SK-N-MC (cell line): ENCODE measurements at regions not wholly inside any gene's neighbourhood (a gene's known extent, or its start where the extent isn't known, plus 50 kb on each side); places are given as distances from the start of the nearest gene placed in this dataset.
"Not testable (repeated sequence)": the region's sequence is repeated elsewhere in the genome, so short reads cannot be mapped to it uniquely, and the experiment has no call there.

Source experiments
- DNase-seq: peaks from one replicate; pipeline ENCODE4 v3.0.0-alpha.2; 2011; ENCODE audit warnings: low read depth, low spot score
- H3K27ac ChIP-seq: fragments of 200-600 bp; sonication (generic); 2 replicates; pipeline ENCODE4 v1.5.1; 2016; ENCODE audit warnings: mixed run types
- H3K36me3 ChIP-seq: fragments of 200-600 bp; sonication (generic); 2 replicates; pipeline ENCODE4 v1.6.1; 2017; ENCODE audit warnings: antibody characterized with exemption, low read length, mixed read lengths; ENCODE audit not compliant: insufficient read depth
- H3K4me3 ChIP-seq: fragments of 200-600 bp; sonication (generic); 2 replicates; pipeline ENCODE4 v1.5.1; 2016
- H3K9ac ChIP-seq: fragments of 200-600 bp; sonication (generic); 2 replicates; pipeline ENCODE4 v1.8.0; 2017; ENCODE audit warnings: mixed run types, mixed read lengths; ENCODE audit not compliant: insufficient read length
- H3K9me3 ChIP-seq: fragments of 200-600 bp; sonication (generic); 2 replicates; pipeline ENCODE4 v1.6.1; 2017; ENCODE audit warnings: low read depth, mild to moderate bottlenecking, antibody characterized with exemption, low read length, moderate library complexity, mixed read lengths
- EZH2 ChIP-seq: fragments of 200-600 bp; sonication (generic); IDR thresholded peaks from one replicate; pipeline ENCODE4 v1.6.1; 2017; ENCODE audit warnings: antibody characterized with exemption
- FOXP2 ChIP-seq: optimal IDR thresholded peaks from 2 replicates; pipeline ENCODE3; 2011; ENCODE audit warnings: mild to moderate bottlenecking, moderate library complexity; ENCODE audit not compliant: insufficient read depth; ENCODE audit errors: extremely low read length, control extremely low read depth
- POLR2AphosphoS5 ChIP-seq: IDR thresholded peaks from 2 replicates; pipeline ENCODE4 v1.6.1; 2012; ENCODE audit warnings: mild to moderate bottlenecking, low read depth, low read length, borderline replicate concordance

DNA sequence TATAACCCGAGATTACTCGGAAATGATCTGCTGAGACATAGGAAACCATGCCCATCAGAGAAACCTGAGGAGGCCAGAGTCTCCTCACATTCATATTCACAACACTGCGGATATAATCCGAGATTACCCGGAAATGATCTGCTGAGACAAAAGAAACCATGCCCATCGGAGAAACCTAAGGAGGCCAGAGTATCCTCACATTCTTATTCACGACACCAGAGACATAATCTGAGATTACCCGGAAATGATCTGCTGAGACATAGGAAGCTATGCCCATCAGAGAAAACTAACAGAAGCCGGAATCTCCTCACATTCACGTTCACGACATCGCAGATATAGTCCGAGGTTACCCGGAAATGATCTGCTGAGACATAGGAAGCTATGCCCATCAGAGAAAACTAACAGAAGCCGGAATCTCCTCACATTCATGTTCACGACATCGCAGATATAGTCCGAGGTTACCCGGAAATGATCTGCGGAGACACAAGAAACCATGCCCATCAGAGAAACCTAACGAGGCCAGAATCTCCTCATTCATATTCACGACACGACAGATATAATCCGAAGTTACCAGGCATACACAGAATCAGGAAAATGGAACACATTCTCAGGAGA is 422.3 kb upstream of the AKR1E2 start:
- Histone ChIP-seq H3K36me3 (no peaks in the 10 kb centered on the region), H3K27ac (no peak overlapping the region), H3K9ac (no peak overlapping the region), H3K9me3 (no peaks in the 10 kb centered on the region), H3K4me3 (no peak overlapping the region)
- TF ChIP-seq EZH2: no peak
- TF ChIP-seq FOXP2: no peak
- no peak for TF ChIP-seq POLR2AphosphoS5
- no peak for DNase-seq

DNA sequence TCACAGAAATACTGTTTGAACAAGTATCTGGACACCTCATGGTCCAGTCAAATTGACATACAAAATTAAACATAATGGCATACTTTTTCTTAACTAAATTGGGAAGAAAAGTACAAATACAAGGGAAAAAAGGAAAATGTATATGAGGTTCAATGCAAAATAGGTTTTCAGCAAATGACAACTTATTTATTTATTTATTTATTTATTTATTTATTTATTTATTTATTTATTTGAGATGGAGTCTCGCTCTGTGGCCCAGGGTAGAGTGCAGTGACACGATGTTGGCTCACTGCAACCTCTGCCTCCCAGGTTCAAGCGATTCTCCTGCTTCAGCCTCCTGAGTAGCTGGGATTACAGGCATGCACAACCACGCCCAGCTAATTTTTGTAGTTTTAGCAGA is 424.9 kb upstream of the AKR1E2 start:
- not testable (repeated sequence) for H3K9ac ChIP-seq

GRCh38 chr10:4399556-4399955 is 426.5 kb upstream of the AKR1E2 start:
- TF ChIP-seq FOXP2: no peak
- Histone ChIP-seq H3K4me3 (no peak overlapping the region), H3K9me3 (no peaks in the 10 kb centered on the region), H3K27ac (no peak overlapping the region), H3K36me3 (no peaks in the 10 kb centered on the region), H3K9ac (no peak overlapping the region)
- DNase-seq: no peak

More for the DNA sequence above, 424.9 kb upstream of the AKR1E2 start:
- not testable (repeated sequence) for H3K27ac ChIP-seq, H3K4me3 ChIP-seq, DNase-seq, H3K36me3 ChIP-seq, H3K9me3 ChIP-seq

DNA sequence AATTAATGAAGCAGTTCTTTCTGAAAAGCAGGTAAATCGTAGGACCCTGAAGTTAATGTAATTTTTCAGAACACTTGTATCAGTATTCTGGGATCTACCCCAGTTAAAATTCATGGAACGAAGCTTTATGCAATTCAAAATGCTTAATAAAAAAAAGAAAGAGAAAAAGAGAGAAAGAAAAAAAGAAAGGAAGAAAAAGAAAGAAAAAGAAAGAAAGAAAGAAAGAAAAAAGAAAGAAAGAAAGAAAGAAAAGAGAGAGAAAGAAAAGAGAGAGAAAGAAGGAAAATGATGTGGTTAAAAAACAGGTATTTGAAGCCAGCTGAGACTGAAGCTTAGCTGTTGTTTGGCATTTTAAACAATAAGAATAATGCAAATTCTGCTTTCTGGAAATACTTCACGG is 427.4 kb upstream of the AKR1E2 start:
- Histone ChIP-seq H3K27ac (no peak overlapping the region), H3K9me3 (no peaks in the 10 kb centered on the region), H3K4me3 (no peak overlapping the region), H3K9ac (no peak overlapping the region), H3K36me3 (no peaks in the 10 kb centered on the region)
- TF ChIP-seq POLR2AphosphoS5: no peak
- no peak for TF ChIP-seq EZH2
- no peak for TF ChIP-seq FOXP2
- DNase-seq: no peak

DNA sequence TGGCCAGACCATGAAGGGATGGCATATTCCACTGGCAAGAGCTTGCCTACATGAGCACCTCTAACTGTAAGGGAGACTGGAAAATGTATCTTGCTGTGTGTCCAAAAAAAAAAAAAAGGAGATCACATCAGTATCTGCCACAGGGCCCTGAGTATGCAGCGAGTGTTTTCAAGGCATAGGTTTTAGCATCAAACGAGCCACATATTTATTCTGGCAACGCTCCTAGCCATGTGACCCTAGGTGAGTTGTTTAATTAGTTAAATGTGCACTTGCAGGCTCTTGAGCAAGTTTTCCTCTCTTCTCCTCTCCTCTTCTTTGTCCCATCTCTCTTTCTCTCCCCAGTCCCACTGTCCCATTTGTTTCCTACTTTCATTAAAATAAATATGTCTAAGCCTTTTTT is 428.7 kb upstream of the AKR1E2 start:
- TF ChIP-seq POLR2AphosphoS5 (no peak), FOXP2 (no peak)
- Histone ChIP-seq H3K27ac (no peak overlapping the region), H3K9me3 (no peaks in the 10 kb centered on the region), H3K36me3 (no peaks in the 10 kb centered on the region), H3K4me3 (no peak overlapping the region), H3K9ac (no peak overlapping the region)
- DNase-seq: no peak

DNA sequence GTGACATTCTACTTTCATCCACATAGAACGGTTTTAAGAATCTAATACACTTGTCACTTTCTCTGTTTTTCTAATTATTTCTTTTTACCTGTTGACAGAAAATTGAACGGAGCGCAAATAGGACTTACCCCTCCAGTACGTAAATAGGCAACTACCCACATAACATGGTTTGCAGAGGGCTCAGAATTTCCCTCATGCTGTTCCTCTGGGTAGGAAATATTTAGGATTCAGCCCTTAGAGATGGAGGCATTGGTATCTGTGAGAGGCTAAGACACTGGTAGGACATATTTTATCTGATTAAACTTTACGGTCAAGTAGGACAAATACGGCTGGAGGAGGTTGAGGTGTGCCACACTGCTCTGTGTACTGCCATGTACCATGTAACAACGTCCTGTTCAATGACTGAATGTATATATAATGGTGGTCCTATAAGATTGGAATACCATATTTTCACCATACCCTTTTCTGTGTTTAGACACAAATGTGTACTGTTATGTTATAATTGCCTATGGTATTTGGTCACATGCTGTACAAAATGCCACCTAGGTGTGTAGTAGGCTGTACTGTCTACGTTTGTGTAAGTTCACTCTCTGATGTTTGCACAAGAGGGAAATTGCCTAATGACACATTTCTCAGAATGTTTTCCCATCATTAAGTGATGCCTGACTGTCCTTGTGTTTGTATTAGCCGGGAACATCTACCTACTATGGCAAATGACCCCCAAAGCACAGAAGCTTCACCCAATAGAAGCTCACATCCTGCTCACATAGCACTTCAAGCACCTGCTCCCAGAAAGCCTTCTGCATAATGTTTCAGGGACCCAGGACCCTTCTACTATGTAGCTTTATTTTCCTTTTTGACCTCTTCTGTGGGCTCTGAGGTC is 429.4 kb upstream of the AKR1E2 start:
- TF ChIP-seq POLR2AphosphoS5 (no peak), EZH2 (no peak), FOXP2 (no peak)
- H3K36me3 ChIP-seq: no peaks in the 10 kb centered on the region
- no peak for DNase-seq
- no peaks in the 10 kb centered on the region for H3K9me3 ChIP-seq
- peak overlapping the region; percentile 33 for H3K4me3 ChIP-seq
- no peak overlapping the region for H3K27ac ChIP-seq
- no peak overlapping the region for H3K9ac ChIP-seq

DNA sequence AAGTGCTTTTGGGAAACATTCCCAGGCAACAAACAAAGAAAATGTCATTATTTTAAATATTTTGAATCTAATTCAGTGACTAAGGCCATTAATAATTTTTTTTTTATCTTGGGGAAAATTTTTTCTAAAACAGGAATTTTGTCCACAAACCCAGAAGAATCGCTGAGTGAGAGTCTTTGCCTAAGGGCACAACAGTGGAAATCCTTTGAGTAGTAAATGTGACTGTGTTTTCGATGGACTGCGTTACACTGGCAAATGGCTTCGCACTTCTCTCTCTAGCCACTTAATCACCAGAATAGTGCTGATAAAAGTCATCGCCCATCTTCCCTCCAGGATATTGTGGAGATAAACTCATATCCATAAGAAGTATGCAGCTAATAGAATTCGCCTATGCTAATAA is 430.3 kb upstream of the AKR1E2 start:
- no peak for DNase-seq
- H3K27ac ChIP-seq: peak overlapping the region; percentile 57; the same call in 1 of the 2 replicates
- TF ChIP-seq EZH2 (no peak), FOXP2 (no peak), POLR2AphosphoS5 (no peak)
- H3K9ac ChIP-seq: no peak overlapping the region
- no peaks in the 10 kb centered on the region for H3K36me3 ChIP-seq
- peak overlapping the region; percentile 33 for H3K4me3 ChIP-seq
- no peaks in the 10 kb centered on the region for H3K9me3 ChIP-seq

- not testable (repeated sequence) for H3K4me3 ChIP-seq, H3K9me3 ChIP-seq, H3K36me3 ChIP-seq, H3K27ac ChIP-seq, DNase-seq, H3K9ac ChIP-seq
Measured at GRCh38 chr10:4394455-4394854, 431.6 kb upstream of the AKR1E2 start.

DNA sequence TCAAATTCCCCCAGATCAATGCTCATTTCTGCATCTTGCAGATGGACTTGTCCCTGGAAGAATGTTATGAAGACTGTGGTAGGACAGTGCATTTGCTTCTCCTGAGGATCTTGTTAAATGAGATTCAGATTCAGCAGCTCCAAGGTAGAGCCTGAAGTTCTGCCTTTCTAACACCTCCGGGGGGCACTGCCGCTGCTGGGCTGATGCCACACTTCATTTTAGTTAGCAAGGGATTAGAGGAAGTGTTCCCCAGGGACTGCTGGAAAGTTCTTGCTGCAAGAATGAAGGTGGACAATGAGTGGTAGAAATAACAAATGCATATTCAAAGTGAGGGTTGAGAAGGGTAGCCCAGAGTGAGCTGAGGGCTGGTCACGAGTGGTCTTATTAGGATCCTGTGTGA is 434.3 kb upstream of the AKR1E2 start:
- Histone ChIP-seq H3K4me3 (no peak overlapping the region), H3K36me3 (no peaks in the 10 kb centered on the region), H3K9ac (no peak overlapping the region), H3K9me3 (no peaks in the 10 kb centered on the region), H3K27ac (no peak overlapping the region)
- no peak for TF ChIP-seq EZH2
- TF ChIP-seq POLR2AphosphoS5: no peak
- no peak for TF ChIP-seq FOXP2
- DNase-seq: no peak
